Neural progenitor cell (in vitro differentiated cells): ENCODE measurements at regions not wholly inside any gene's neighbourhood (a gene's known extent, or its start where the extent isn't known, plus 50 kb on each side); places are given as distances from the start of the nearest gene placed in this dataset.

ENCODE experiments used
- DNase-seq: peaks from one replicate; pipeline ENCODE4 v3.0.0-alpha.2; 2016; ENCODE audit warnings: low spot score
- H2AFZ ChIP-seq: fragments of 200-600 bp; sonication (generic); replicated peaks from 2 replicates; pipeline ENCODE4 v1.6.1; 2016; ENCODE audit warnings: antibody characterized with exemption
- H3F3A ChIP-seq: fragments of 200-600 bp; sonication (generic); 2 replicates; pipeline ENCODE4 v1.6.1; 2016; ENCODE audit warnings: antibody characterized with exemption, low read depth
- H3K27ac ChIP-seq: fragments of 200-600 bp; sonication (generic); 2 replicates; pipeline ENCODE4 v1.5.1; 2016; ENCODE audit warnings: mild to moderate bottlenecking
- H3K27me3 ChIP-seq: fragments of 200-600 bp; sonication (generic); 2 replicates; pipeline ENCODE4 v1.6.1; 2016; ENCODE audit warnings: mild to moderate bottlenecking, moderate library complexity
- H3K36me3 ChIP-seq: fragments of 200-600 bp; sonication (generic); 2 replicates; pipeline ENCODE4 v1.5.1; 2016
- H3K4me1 ChIP-seq: fragments of 200-600 bp; sonication (generic); 2 replicates; pipeline ENCODE4 v1.6.1; 2016; ENCODE audit warnings: mixed run types
- H3K4me2 ChIP-seq: fragments of 200-600 bp; sonication (generic); 2 replicates; pipeline ENCODE4 v1.6.1; 2016
- H3K4me3 ChIP-seq: fragments of 200-600 bp; sonication (generic); 2 replicates; pipeline ENCODE4 v1.5.1; 2016
- H3K79me2 ChIP-seq: fragments of 200-600 bp; sonication (generic); 2 replicates; pipeline ENCODE4 v1.6.1; 2016; ENCODE audit warnings: low read depth
- H3K9ac ChIP-seq: fragments of 200-600 bp; sonication (generic); 2 replicates; pipeline ENCODE4 v1.6.1; 2016
- H3K9me3 ChIP-seq: fragments of 200-600 bp; sonication (generic); 2 replicates; pipeline ENCODE4 v1.5.1; 2016; ENCODE audit warnings: low read depth
- H4K20me1 ChIP-seq: fragments of 200-600 bp; sonication (generic); 2 replicates; pipeline ENCODE4 v1.6.1; 2016; ENCODE audit warnings: low read depth
- H3K27ac Mint-ChIP-seq: 3 replicates; pipeline ENCODE4 v1.8.0; 2021; ENCODE audit warnings: mixed read lengths
- H3K27me3 Mint-ChIP-seq: 2 replicates; pipeline ENCODE4 v1.8.0; 2022; ENCODE audit warnings: low read depth, mild to moderate bottlenecking, inconsistent platforms, moderate library complexity, mixed read lengths; ENCODE audit not compliant: insufficient read depth
- H3K36me3 Mint-ChIP-seq: 3 replicates; pipeline ENCODE4 v1.8.0; 2021; ENCODE audit warnings: mixed read lengths
- H3K4me1 Mint-ChIP-seq: 3 replicates; pipeline ENCODE4 v1.8.0; 2021; ENCODE audit warnings: mixed read lengths
- H3K4me3 Mint-ChIP-seq: 3 replicates; pipeline ENCODE4 v1.8.0; 2021; ENCODE audit warnings: mild to moderate bottlenecking, moderate library complexity, mixed read lengths
- H3K9me3 Mint-ChIP-seq: 3 replicates; pipeline ENCODE4 v1.8.0; 2020; ENCODE audit warnings: mixed read lengths
- CTCF ChIP-seq: fragments of 200-600 bp; sonication (generic); IDR thresholded peaks from 2 replicates; pipeline ENCODE4 v1.5.1; 2017; ENCODE audit warnings: antibody characterized with exemption, mild to moderate bottlenecking
- EZH2 ChIP-seq: fragments of 200-600 bp; sonication (generic); IDR thresholded peaks from 2 replicates; pipeline ENCODE4 v1.6.1; 2017; ENCODE audit warnings: antibody characterized with exemption, mild to moderate bottlenecking, moderate library complexity
- EZH2phosphoT487 ChIP-seq: fragments of 200-600 bp; sonication (generic); IDR thresholded peaks from 2 replicates; pipeline ENCODE4 v1.6.1; 2017; ENCODE audit warnings: antibody characterized with exemption

GRCh38 chr2:103174711-103175110, 412.9 kb downstream of the TMEM182 start:
- Mint-ChIP-seq H3K27me3 (peaks cover 12% of the 10 kb centered on the region), H3K4me1 (peaks cover 19% of the 10 kb centered on the region), H3K36me3 (no peaks in the 10 kb centered on the region), H3K9me3 (peaks cover 9% of the 10 kb centered on the region), H3K27ac (no peak overlapping the region), H3K4me3 (no peak overlapping the region)
- no peak overlapping the region for H3K4me2 ChIP-seq
- H3K27me3 ChIP-seq = peaks cover 84% of the 10 kb centered on the region
- TF ChIP-seq EZH2phosphoT487 (no peak), EZH2 (no peak), CTCF (no peak)
- DNase-seq = no peak
- no peak overlapping the region for H2AFZ ChIP-seq
- no peaks in the 10 kb centered on the region for H3K79me2 ChIP-seq
- peaks cover 18% of the 10 kb centered on the region for H3F3A ChIP-seq
- peaks cover 32% of the 10 kb centered on the region for H3K4me1 ChIP-seq
- no peak overlapping the region for H3K9ac ChIP-seq
- no peaks in the 10 kb centered on the region for H3K9me3 ChIP-seq
- no peak overlapping the region for H3K4me3 ChIP-seq
- peaks cover 13% of the 10 kb centered on the region for H4K20me1 ChIP-seq
- no peaks in the 10 kb centered on the region for H3K36me3 ChIP-seq
- H3K27ac ChIP-seq = no peak overlapping the region

GRCh38 chr2:103176294-103176915, 414.6 kb downstream of the TMEM182 start:
- Histone ChIP-seq H4K20me1 (peaks cover 13% of the 10 kb centered on the region), H2AFZ (no peak overlapping the region), H3K36me3 (no peaks in the 10 kb centered on the region), H3K27me3 (peaks cover 84% of the 10 kb centered on the region), H3K4me3 (no peak overlapping the region), H3K4me1 (peaks cover 35% of the 10 kb centered on the region), H3F3A (peaks cover 18% of the 10 kb centered on the region), H3K9ac (no peak overlapping the region), H3K79me2 (no peaks in the 10 kb centered on the region), H3K27ac (peak overlapping the region; percentile 62), H3K4me2 (peak overlapping the region; percentile 56), H3K9me3 (no peaks in the 10 kb centered on the region)
- no peak for TF ChIP-seq CTCF
- peak; percentile 100 for TF ChIP-seq EZH2phosphoT487
- Mint-ChIP-seq H3K4me1 (peaks cover 19% of the 10 kb centered on the region), H3K27ac (no peak overlapping the region), H3K9me3 (peaks cover 7% of the 10 kb centered on the region), H3K27me3 (peaks cover 13% of the 10 kb centered on the region), H3K36me3 (no peaks in the 10 kb centered on the region), H3K4me3 (peak overlapping the region; percentile 12)
- DNase-seq = peak; percentile 92

- peaks cover 19% of the 10 kb centered on the region for H3K4me1 Mint-ChIP-seq
- DNase-seq = no peak
- Histone ChIP-seq H3K36me3 (no peaks in the 10 kb centered on the region), H3K27me3 (peaks cover 63% of the 10 kb centered on the region), H3F3A (peaks cover 15% of the 10 kb centered on the region), H3K4me2 (no peak overlapping the region), H3K27ac (no peak overlapping the region), H3K4me1 (peaks cover 35% of the 10 kb centered on the region), H3K9ac (no peak overlapping the region), H4K20me1 (peaks cover 13% of the 10 kb centered on the region), H3K79me2 (no peaks in the 10 kb centered on the region), H3K4me3 (no peak overlapping the region), H3K9me3 (no peaks in the 10 kb centered on the region), H2AFZ (no peak overlapping the region)
- no peak for TF ChIP-seq EZH2phosphoT487
- TF ChIP-seq CTCF = no peak
- no peak for TF ChIP-seq EZH2
- H3K9me3 Mint-ChIP-seq = no peaks in the 10 kb centered on the region
- H3K36me3 Mint-ChIP-seq = no peaks in the 10 kb centered on the region
- H3K27me3 Mint-ChIP-seq = peaks cover 10% of the 10 kb centered on the region
- no peak overlapping the region for H3K4me3 Mint-ChIP-seq
- no peak overlapping the region for H3K27ac Mint-ChIP-seq
Observed at GRCh38 chr2:103179798-103180197, 418.0 kb downstream of the TMEM182 start.
